ENCODE measurements at regions not wholly inside any gene's neighbourhood (a gene's known extent, or its start where the extent isn't known, plus 50 kb on each side); places are given as distances from the start of the nearest gene placed in this dataset.

DNA sequence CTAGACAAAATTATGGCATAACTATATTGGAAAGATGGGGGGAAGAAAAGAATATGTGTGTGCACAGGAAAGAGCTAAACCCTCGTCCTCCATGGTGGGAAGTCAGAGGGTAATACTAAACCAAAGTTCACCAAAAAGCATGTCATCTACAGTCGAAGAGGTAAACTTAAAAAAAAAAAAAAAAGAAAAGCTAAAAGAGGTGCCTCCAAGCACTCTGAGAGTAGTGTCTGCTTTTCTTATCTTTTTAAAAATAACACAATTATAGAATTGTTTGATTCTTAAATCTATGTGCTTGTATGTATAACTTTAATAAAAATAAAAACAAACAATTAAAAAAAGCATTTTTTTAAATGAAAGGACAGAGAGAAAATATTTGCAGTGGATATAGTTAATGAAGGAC is 77.3 kb upstream of the MYCN start:
- TF ChIP-seq SIN3A (IDR thresholded peaks at IDR 0.05; ENCODE audit: borderline replicate concordance, insufficient read depth, low read length): no peak
- TF ChIP-seq FOXP2 (optimal IDR thresholded peaks at IDR 0.05; ENCODE audit: borderline replicate concordance, extremely low read depth, extremely low read length, insufficient read depth): no peak
- no peak for TF ChIP-seq POLR2AphosphoS5 (IDR thresholded peaks at IDR 0.05; ENCODE audit: low read depth, low read length)
- TF ChIP-seq TAF1 (IDR thresholded peaks at IDR 0.05; ENCODE audit: borderline replicate concordance, insufficient read depth, low read length): no peak
- TF ChIP-seq, protein P1, sequence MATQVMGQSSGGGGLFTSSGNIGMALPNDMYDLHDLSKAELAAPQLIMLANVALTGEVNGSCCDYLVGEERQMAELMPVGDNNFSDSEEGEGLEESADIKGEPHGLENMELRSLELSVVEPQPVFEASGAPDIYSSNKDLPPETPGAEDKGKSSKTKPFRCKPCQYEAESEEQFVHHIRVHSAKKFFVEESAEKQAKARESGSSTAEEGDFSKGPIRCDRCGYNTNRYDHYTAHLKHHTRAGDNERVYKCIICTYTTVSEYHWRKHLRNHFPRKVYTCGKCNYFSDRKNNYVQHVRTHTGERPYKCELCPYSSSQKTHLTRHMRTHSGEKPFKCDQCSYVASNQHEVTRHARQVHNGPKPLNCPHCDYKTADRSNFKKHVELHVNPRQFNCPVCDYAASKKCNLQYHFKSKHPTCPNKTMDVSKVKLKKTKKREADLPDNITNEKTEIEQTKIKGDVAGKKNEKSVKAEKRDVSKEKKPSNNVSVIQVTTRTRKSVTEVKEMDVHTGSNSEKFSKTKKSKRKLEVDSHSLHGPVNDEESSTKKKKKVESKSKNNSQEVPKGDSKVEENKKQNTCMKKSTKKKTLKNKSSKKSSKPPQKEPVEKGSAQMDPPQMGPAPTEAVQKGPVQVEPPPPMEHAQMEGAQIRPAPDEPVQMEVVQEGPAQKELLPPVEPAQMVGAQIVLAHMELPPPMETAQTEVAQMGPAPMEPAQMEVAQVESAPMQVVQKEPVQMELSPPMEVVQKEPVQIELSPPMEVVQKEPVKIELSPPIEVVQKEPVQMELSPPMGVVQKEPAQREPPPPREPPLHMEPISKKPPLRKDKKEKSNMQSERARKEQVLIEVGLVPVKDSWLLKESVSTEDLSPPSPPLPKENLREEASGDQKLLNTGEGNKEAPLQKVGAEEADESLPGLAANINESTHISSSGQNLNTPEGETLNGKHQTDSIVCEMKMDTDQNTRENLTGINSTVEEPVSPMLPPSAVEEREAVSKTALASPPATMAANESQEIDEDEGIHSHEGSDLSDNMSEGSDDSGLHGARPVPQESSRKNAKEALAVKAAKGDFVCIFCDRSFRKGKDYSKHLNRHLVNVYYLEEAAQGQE (IDR thresholded peaks at IDR 0.05; ENCODE audit: insufficient read depth in 1 of 2, low read depth in 2 of 2, low read length in 2 of 2): no peak

- TF ChIP-seq TAF1 (IDR thresholded peaks at IDR 0.05; ENCODE audit: borderline replicate concordance, insufficient read depth, low read length) (no peak), SIN3A (IDR thresholded peaks at IDR 0.05; ENCODE audit: borderline replicate concordance, insufficient read depth, low read length) (no peak), FOXP2 (optimal IDR thresholded peaks at IDR 0.05; ENCODE audit: borderline replicate concordance, extremely low read depth, extremely low read length, insufficient read depth) (no peak), POLR2AphosphoS5 (IDR thresholded peaks at IDR 0.05; ENCODE audit: low read depth, low read length) (no peak)
- TF ChIP-seq, protein P1 (IDR thresholded peaks at IDR 0.05; ENCODE audit: insufficient read depth in 1 of 2, low read depth in 2 of 2, low read length in 2 of 2): no peak
Measured at GRCh38 chr2:15863494-15864175, 76.7 kb upstream of the MYCN start.

DNA sequence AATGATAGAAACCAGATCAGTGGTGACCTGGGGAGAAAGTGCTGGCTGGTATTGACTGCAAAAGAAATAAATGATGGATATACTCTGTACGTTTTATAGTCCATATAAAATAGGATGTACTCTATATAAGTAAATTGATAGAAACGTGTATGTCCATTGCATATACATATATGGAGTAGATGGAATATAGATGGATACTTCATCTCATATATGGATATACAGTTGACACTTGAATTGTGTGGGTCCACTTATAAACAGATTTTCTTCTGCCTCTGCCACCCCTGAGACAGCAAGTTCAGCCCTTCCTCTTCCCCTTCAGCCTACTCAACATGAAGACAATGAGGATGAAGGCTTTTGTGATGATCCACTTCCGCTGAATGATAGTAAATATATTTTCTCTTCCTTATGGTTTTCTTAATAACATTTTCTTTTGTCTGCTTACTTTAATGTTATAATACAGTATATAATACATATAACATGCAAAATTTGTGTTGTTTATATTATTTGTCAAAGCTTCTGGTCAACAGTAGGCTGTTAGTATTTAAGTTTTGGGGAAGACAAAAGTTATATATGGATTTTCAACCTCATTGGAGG is 76.1 kb upstream of the MYCN start:
- TF ChIP-seq SIN3A (IDR thresholded peaks at IDR 0.05; ENCODE audit: borderline replicate concordance, insufficient read depth, low read length): no peak
- TF ChIP-seq, protein P1 (IDR thresholded peaks at IDR 0.05; ENCODE audit: insufficient read depth in 1 of 2, low read depth in 2 of 2, low read length in 2 of 2): no peak
- TF ChIP-seq FOXP2 (optimal IDR thresholded peaks at IDR 0.05; ENCODE audit: borderline replicate concordance, extremely low read depth, extremely low read length, insufficient read depth): no peak
- no peak for TF ChIP-seq POLR2AphosphoS5 (IDR thresholded peaks at IDR 0.05; ENCODE audit: low read depth, low read length)
- no peak for TF ChIP-seq TAF1 (IDR thresholded peaks at IDR 0.05; ENCODE audit: borderline replicate concordance, insufficient read depth, low read length)

DNA sequence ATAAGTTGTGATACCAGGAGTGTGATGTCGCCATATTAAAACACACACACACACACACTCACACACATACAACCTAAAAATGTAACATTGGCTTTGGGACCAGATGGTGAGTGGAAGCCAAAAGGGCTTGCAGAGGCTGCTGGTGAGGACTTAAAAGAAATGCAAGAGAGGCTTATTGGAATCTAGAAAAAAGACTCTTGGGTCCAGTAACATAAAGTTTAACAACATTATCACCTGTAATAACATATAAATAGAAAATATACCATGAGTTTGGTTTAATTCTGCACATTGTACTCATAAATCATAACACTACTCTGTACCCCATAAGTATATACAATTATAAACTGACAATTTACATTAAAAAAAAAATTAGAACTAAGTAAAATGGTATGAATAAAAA is 74.4 kb upstream of the MYCN start:
- TF ChIP-seq FOXP2 (optimal IDR thresholded peaks at IDR 0.05; ENCODE audit: borderline replicate concordance, extremely low read depth, extremely low read length, insufficient read depth) (no peak), SIN3A (IDR thresholded peaks at IDR 0.05; ENCODE audit: borderline replicate concordance, insufficient read depth, low read length) (no peak), POLR2AphosphoS5 (IDR thresholded peaks at IDR 0.05; ENCODE audit: low read depth, low read length) (no peak), TAF1 (IDR thresholded peaks at IDR 0.05; ENCODE audit: borderline replicate concordance, insufficient read depth, low read length) (no peak)
- TF ChIP-seq, protein P1 (IDR thresholded peaks at IDR 0.05; ENCODE audit: insufficient read depth in 1 of 2, low read depth in 2 of 2, low read length in 2 of 2): no peak
